Gastroesophageal sphincter (tissue), 3 donors: ENCODE measurements at regions not wholly inside any gene's neighbourhood (a gene's known extent, or its start where the extent isn't known, plus 50 kb on each side); places are given as distances from the start of the nearest gene placed in this dataset.

Experiments used
- POLR2A ChIP-seq, 2 donors: fragments of 450-650 bp; IDR thresholded peaks; one replicate each; pipeline ENCODE4 v1.6.1; 2017; ENCODE audit warnings: antibody characterized with exemption in 2 of 2, mild to moderate bottlenecking in 2 of 2, moderate library complexity in 1 of 2
- POLR2AphosphoS5 ChIP-seq: sonication (generic); formaldehyde crosslinking; IDR thresholded peaks from one replicate; pipeline ENCODE4 v1.6.1; 2017; ENCODE audit warnings: antibody characterized with exemption
- TF ChIP-seq, protein P1 (sequence below), 4 experiments: fragments of 200-600 bp in 2 of 4; fragments of 450-650 bp in 2 of 4; sonication (generic) in 1 of 4; IDR thresholded peaks; one replicate each; pipeline ENCODE4 v1.5.1; 2017 to 2019; ENCODE audit warnings: antibody characterized with exemption in 4 of 4, mild to moderate bottlenecking in 2 of 4, moderate library complexity in 2 of 4

GRCh38 chr18:42228581-42228980 is 273.5 kb downstream of the PIK3C3 start:
- TF ChIP-seq, protein P1, sequence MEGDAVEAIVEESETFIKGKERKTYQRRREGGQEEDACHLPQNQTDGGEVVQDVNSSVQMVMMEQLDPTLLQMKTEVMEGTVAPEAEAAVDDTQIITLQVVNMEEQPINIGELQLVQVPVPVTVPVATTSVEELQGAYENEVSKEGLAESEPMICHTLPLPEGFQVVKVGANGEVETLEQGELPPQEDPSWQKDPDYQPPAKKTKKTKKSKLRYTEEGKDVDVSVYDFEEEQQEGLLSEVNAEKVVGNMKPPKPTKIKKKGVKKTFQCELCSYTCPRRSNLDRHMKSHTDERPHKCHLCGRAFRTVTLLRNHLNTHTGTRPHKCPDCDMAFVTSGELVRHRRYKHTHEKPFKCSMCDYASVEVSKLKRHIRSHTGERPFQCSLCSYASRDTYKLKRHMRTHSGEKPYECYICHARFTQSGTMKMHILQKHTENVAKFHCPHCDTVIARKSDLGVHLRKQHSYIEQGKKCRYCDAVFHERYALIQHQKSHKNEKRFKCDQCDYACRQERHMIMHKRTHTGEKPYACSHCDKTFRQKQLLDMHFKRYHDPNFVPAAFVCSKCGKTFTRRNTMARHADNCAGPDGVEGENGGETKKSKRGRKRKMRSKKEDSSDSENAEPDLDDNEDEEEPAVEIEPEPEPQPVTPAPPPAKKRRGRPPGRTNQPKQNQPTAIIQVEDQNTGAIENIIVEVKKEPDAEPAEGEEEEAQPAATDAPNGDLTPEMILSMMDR (IDR thresholded peaks at IDR 0.05), result no peak
- no peak for TF ChIP-seq POLR2A (IDR thresholded peaks at IDR 0.05)
- no peak for TF ChIP-seq POLR2AphosphoS5
